IMR-90 (cell line): ENCODE measurements at regions not wholly inside any gene's neighbourhood (a gene's known extent, or its start where the extent isn't known, plus 50 kb on each side); places are given as distances from the start of the nearest gene placed in this dataset.

ENCODE experiments used
- ATAC-seq: fragments of 200-7000 bp; cut with Tn5 transposase; 2 replicates; pipeline ENCODE4 v1.9.1; 2020; ENCODE audit warnings: low read depth, mild to moderate bottlenecking, moderate library complexity
- BruUV-seq: library from RNA; stranded (reverse); fragments of 400-500 nt; replicated peaks from 2 replicates; lab custom pipeline; 2021; lab: Mats Ljungman, UMichigan
- CTCF ChIA-PET: fragments of 300-600 bp; formaldehyde crosslinking; extraction: SDS; loops from one replicate; lab custom pipeline; 2021; ENCODE audit warnings: antibody characterized with exemption; lab: Yijun Ruan, JAX
- POLR2A ChIA-PET: fragments of 300-600 bp; sonication (Branson Sonifier 250); formaldehyde crosslinking; loops from one replicate; lab custom pipeline; 2022; ENCODE audit warnings: antibody characterized with exemption; ENCODE audit not compliant: unreplicated experiment; lab: Charles Lee
- DNase-seq: peaks from one replicate; pipeline ENCODE4 v3.0.0; 2013
- H2AFZ ChIP-seq: replicated peaks from 2 replicates; pipeline ENCODE3; 2013; ENCODE audit warnings: low read length, mild to moderate bottlenecking; ENCODE audit not compliant: poor library complexity
- H2AK5ac ChIP-seq: 2 replicates; pipeline ENCODE4 v1.6.1; 2013; ENCODE audit warnings: low read depth, low read length, inconsistent platforms
- H2AK9ac ChIP-seq: replicated peaks from 2 replicates; pipeline ENCODE3; 2013; ENCODE audit warnings: mild to moderate bottlenecking, low read depth, low read length, moderate library complexity; ENCODE audit not compliant: poor library complexity
- H2BK120ac ChIP-seq: 2 replicates; pipeline ENCODE4 v1.6.1; 2013; ENCODE audit warnings: low read depth, low read length, inconsistent platforms
- H2BK15ac ChIP-seq: 3 replicates; pipeline ENCODE4 v1.6.1; 2013; ENCODE audit warnings: low read depth, low read length, inconsistent platforms
- H2BK20ac ChIP-seq: 2 replicates; pipeline ENCODE4 v1.6.1; 2013; ENCODE audit warnings: low read depth, mild to moderate bottlenecking, inconsistent platforms, low read length, moderate library complexity
- H2BK5ac ChIP-seq: 2 replicates; pipeline ENCODE4 v1.6.1; 2013; ENCODE audit warnings: mild to moderate bottlenecking, low read depth, low read length, inconsistent platforms; ENCODE audit not compliant: poor library complexity, severe bottlenecking
- H3K14ac ChIP-seq: replicated peaks from 2 replicates; pipeline ENCODE4 v1.6.1; 2013; ENCODE audit warnings: low read depth, low read length, inconsistent platforms
- H3K18ac ChIP-seq: 2 replicates; pipeline ENCODE4 v1.6.1; 2013; ENCODE audit warnings: low read depth, low read length, control low read depth
- H3K23ac ChIP-seq: 2 replicates; pipeline ENCODE4 v1.6.1; 2013; ENCODE audit warnings: low read depth, low read length, inconsistent platforms
- H3K27ac ChIP-seq: 2 replicates; pipeline ENCODE4 v1.5.1; 2013; ENCODE audit warnings: mild to moderate bottlenecking, control low read depth, low read length; ENCODE audit not compliant: insufficient read depth
- H3K27me3 ChIP-seq: 2 replicates; pipeline ENCODE4 v1.6.1; 2013; ENCODE audit warnings: low read length; ENCODE audit not compliant: control insufficient read depth, insufficient read depth
- H3K36me3 ChIP-seq: 2 replicates; pipeline ENCODE4 v1.6.1; 2013; ENCODE audit warnings: low read length, mixed read lengths; ENCODE audit not compliant: control insufficient read depth, insufficient read depth
- H3K4ac ChIP-seq: 2 replicates; pipeline ENCODE4 v1.6.1; 2013; ENCODE audit warnings: low read depth, low read length, inconsistent platforms
- H3K4me1 ChIP-seq: 2 replicates; pipeline ENCODE4 v1.6.1; 2013; ENCODE audit warnings: low read length, mixed read lengths; ENCODE audit not compliant: control insufficient read depth, insufficient read depth
- H3K4me2 ChIP-seq: 2 replicates; pipeline ENCODE4 v1.6.1; 2013; ENCODE audit warnings: low read depth, mild to moderate bottlenecking, control low read depth, low read length, moderate library complexity
- H3K4me3 ChIP-seq: 2 replicates; pipeline ENCODE4 v1.5.1; 2013; ENCODE audit warnings: low read depth, mild to moderate bottlenecking, control low read depth, low read length, moderate library complexity; ENCODE audit not compliant: insufficient read depth
- H3K56ac ChIP-seq: 2 replicates; pipeline ENCODE4 v1.6.1; 2013; ENCODE audit warnings: low read length, inconsistent platforms; ENCODE audit not compliant: insufficient read depth; ENCODE audit errors: extremely low read depth
- H3K79me1 ChIP-seq, 2 experiments: 2 replicates each; pipeline ENCODE4 v1.6.1; 2013; ENCODE audit warnings: low read length in 2 of 2, inconsistent platforms in 1 of 2, low read depth in 1 of 2
- H3K9ac ChIP-seq: 2 replicates; pipeline ENCODE4 v1.6.1; 2013; ENCODE audit warnings: low read depth, low read length, control low read depth
- H3K9me1 ChIP-seq: 2 replicates; pipeline ENCODE4 v1.6.1; 2013; ENCODE audit warnings: low read length, inconsistent platforms; ENCODE audit not compliant: insufficient read depth
- H3K9me3 ChIP-seq: 2 replicates; pipeline ENCODE4 v1.6.1; 2013; ENCODE audit warnings: low read length; ENCODE audit not compliant: control insufficient read depth, insufficient read depth
- H4K20me1 ChIP-seq: 2 replicates; pipeline ENCODE4 v1.6.1; 2013; ENCODE audit warnings: low read length, inconsistent platforms; ENCODE audit not compliant: insufficient read depth
- H4K5ac ChIP-seq: 2 replicates; pipeline ENCODE4 v1.6.1; 2013; ENCODE audit warnings: mild to moderate bottlenecking, low read depth, low read length, control low read depth
- H4K8ac ChIP-seq, 2 experiments: 2 replicates each; pipeline ENCODE4 v1.6.1; 2013; ENCODE audit warnings: low read depth in 2 of 2, low read length in 2 of 2, control low read depth in 1 of 2, inconsistent platforms in 1 of 2
- H4K91ac ChIP-seq: 2 replicates; pipeline ENCODE4 v1.6.1; 2013; ENCODE audit warnings: low read depth, low read length, inconsistent platforms; ENCODE audit not compliant: insufficient read depth
- CEBPB ChIP-seq: IDR thresholded peaks from 2 replicates; pipeline ENCODE4 v1.6.1; 2012; ENCODE audit warnings: low read depth, low read length, improper control_type of control experiment
- CHD1 ChIP-seq: IDR thresholded peaks from 2 replicates; pipeline ENCODE4 v1.6.1; 2012; ENCODE audit warnings: low read depth, low read length, improper control_type of control experiment
- CTCF ChIP-seq: conservative IDR thresholded peaks from 2 replicates; pipeline ENCODE4 v1.5.1; 2012; ENCODE audit warnings: mild to moderate bottlenecking, low read depth, low read length, improper control_type of control experiment
- ELK1 ChIP-seq: fragments of 150-350 bp; IDR thresholded peaks from 2 replicates; pipeline ENCODE4 v1.6.1; 2016; ENCODE audit warnings: low read depth, mild to moderate bottlenecking, low read length, moderate library complexity, borderline replicate concordance
- FOS ChIP-seq: fragments of 150-350 bp; IDR thresholded peaks from 2 replicates; pipeline ENCODE4 v1.6.1; 2016; ENCODE audit warnings: low read depth, low read length
- MAFK ChIP-seq: IDR thresholded peaks from 2 replicates; pipeline ENCODE4 v1.6.1; 2012; ENCODE audit warnings: low read depth, low read length, improper control_type of control experiment
- MAZ ChIP-seq: IDR thresholded peaks from 2 replicates; pipeline ENCODE4 v1.6.1; 2012; ENCODE audit warnings: low read depth, mild to moderate bottlenecking, low read length, improper control_type of control experiment, moderate library complexity, borderline replicate concordance
- MXI1 ChIP-seq: IDR thresholded peaks from 2 replicates; pipeline ENCODE4 v1.6.1; 2012; ENCODE audit warnings: low read depth, mild to moderate bottlenecking, low read length, moderate library complexity, borderline replicate concordance
- NFE2L2 ChIP-seq: fragments of 150-350 bp; IDR thresholded peaks from 2 replicates; pipeline ENCODE4 v1.6.1; 2016; ENCODE audit warnings: low read depth, mild to moderate bottlenecking, low read length
- POLR2A ChIP-seq: IDR thresholded peaks from 2 replicates; pipeline ENCODE4 v1.6.1; 2012; ENCODE audit warnings: mild to moderate bottlenecking, low read depth, low read length
- RAD21 ChIP-seq: IDR thresholded peaks from 2 replicates; pipeline ENCODE4 v1.6.1; 2012; ENCODE audit warnings: low read length, improper control_type of control experiment
- RCOR1 ChIP-seq: IDR thresholded peaks from 2 replicates; pipeline ENCODE4 v1.6.1; 2012; ENCODE audit warnings: mild to moderate bottlenecking, low read length, improper control_type of control experiment; ENCODE audit not compliant: insufficient replicate concordance
- RFX5 ChIP-seq: IDR thresholded peaks from 2 replicates; pipeline ENCODE4 v1.8.0; 2012; ENCODE audit warnings: low read depth, mild to moderate bottlenecking, low read length, moderate library complexity
- USF2 ChIP-seq: fragments of 150-350 bp; IDR thresholded peaks from 2 replicates; pipeline ENCODE4 v1.6.1; 2017; ENCODE audit warnings: mild to moderate bottlenecking, antibody characterized with exemption, low read length, low read depth
- WGBS, 2 experiments: methylation state at CpG; one replicate each; pipeline versions ENCODE4 v1.1.5 to v1.1.7; 2013; ENCODE audit warnings: missing lambda C conversion rate in 2 of 2; ENCODE audit not compliant: insufficient read length in 1 of 2; ENCODE audit errors: extremely low coverage in 2 of 2; 5-methylcytosine and 5-hydroxymethylcytosine counted together
- dilution Hi-C: fragments of 300-500 bp; cut with HindIII; formaldehyde crosslinking; loops from one replicate; pipeline ENCODE4 v1.14.3; 2018; ENCODE audit warnings: low sequenced_read_pairs; ENCODE audit not compliant: unreplicated experiment
- in situ Hi-C: fragments of 300-500 bp; cut with MboI; formaldehyde crosslinking; loops from 3 replicates; pipeline ENCODE4 v1.14.3; 2019; ENCODE audit warnings: low sequenced_read_pairs, inconsistent platforms, mixed read lengths
- intact Hi-C: fragments of 100-400 bp; cut with micrococcal nuclease; formaldehyde crosslinking; loops from 2 replicates; pipeline ENCODE4 v1.10.0; 2022

- Histone ChIP-seq H2BK5ac (no peak overlapping the region), H3K27me3 (peaks cover 1% of the 10 kb centered on the region), H3K4me2 (no peak overlapping the region), H2BK120ac (peak overlapping the region; percentile 13; the same call in 1 of the 2 replicates), H3K27ac (no peak overlapping the region), H3K9ac (no peak overlapping the region), H3K56ac (no peak overlapping the region), H3K36me3 (no peaks in the 10 kb centered on the region), H4K20me1 (no peaks in the 10 kb centered on the region), H3K4ac (no peak overlapping the region), H2BK15ac (no peak overlapping the region), H3K4me3 (no peak overlapping the region), H4K91ac (no peak overlapping the region; the same call in 1 of the 2 replicates), H3K9me3 (no peaks in the 10 kb centered on the region), H3K18ac (peak overlapping the region; percentile 39; the same call in 1 of the 2 replicates), H2BK20ac (peak overlapping the region; percentile 62), H3K79me1 (no peaks in the 10 kb centered on the region), H4K5ac (peak overlapping the region; percentile 27; the same call in 1 of the 2 replicates), H2AK9ac (no peak overlapping the region), H3K4me1 (peaks cover 13% of the 10 kb centered on the region), H3K23ac (no peak overlapping the region), H4K8ac (no peak overlapping the region), H2AK5ac (no peak overlapping the region), H2AFZ (peak overlapping the region; percentile 19), H3K14ac (no peak overlapping the region; the same call in 1 of the 2 replicates), H3K9me1 (0 out of 2 replicates have a peak, but pooled peaks cover 4% of the 10 kb centered on the region)
- TF ChIP-seq ELK1 (no peak), CEBPB (no peak), NFE2L2 (no peak), MXI1 (no peak), RCOR1 (no peak), RFX5 (no peak), POLR2A (no peak), MAFK (no peak), RAD21 (no peak), USF2 (no peak), MAZ (no peak), FOS (no peak), CHD1 (no peak), CTCF (no peak)
- no peak for ATAC-seq
- no CpG with 5 or more reads among the region's 2 CpGs for WGBS, 2 experiments
- ChIA-PET CTCF (no interaction called here), POLR2A (interaction anchor here (0.8 kb wide), 1 partner anchor 13 kb away, joined by 3 read pairs; no protein-coding TSS in a partner anchor)
- dilution Hi-C loops: no loop called here
- BruUV-seq: no TSS peak
- intact Hi-C loops: no loop called here
- no peak for DNase-seq
- in situ Hi-C loops: no loop called here
These were observed 337.5 kb upstream of the MSX2 start for GRCh38 chr5:174386846-174387245.
